HepG2 (cell line): ENCODE measurements at regions not wholly inside any gene's neighbourhood (a gene's known extent, or its start where the extent isn't known, plus 50 kb on each side); places are given as distances from the start of the nearest gene placed in this dataset.

Experiments
- ATAC-seq: fragments of 200-7000 bp; cut with Tn5 transposase; 3 replicates; pipeline ENCODE4 v1.9.1; 2020; ENCODE audit warnings: mild to moderate bottlenecking, moderate library complexity
- BruUV-seq: library from RNA; stranded (reverse); fragments of 400-500 nt; replicated peaks from 2 replicates; lab custom pipeline; 2021; lab: Mats Ljungman, UMichigan
- CTCF ChIA-PET: fragments of 300-600 bp; formaldehyde crosslinking; extraction: SDS; loops from one replicate; lab custom pipeline; 2021; ENCODE audit warnings: low total read pairs, inconsistent platforms, low intra/inter-chr PET ratio; lab: Yijun Ruan, JAX
- POLR2A ChIA-PET: fragments of 350-600 bp; sonication (Branson Sonifier 250); formaldehyde crosslinking; loops from one replicate; lab custom pipeline; 2020; ENCODE audit warnings: antibody characterized with exemption, inconsistent platforms; lab: Yijun Ruan, JAX
- DNase-seq: peaks from one replicate; pipeline ENCODE4 v3.0.0-alpha.2; 2015; ENCODE audit warnings: low spot score
- FAIRE-seq: peaks from 3 replicates; lab custom pipeline; 2011; peaks lifted over from hg19 to GRCh38; lab: Jason Lieb, UNC
- H2AFZ ChIP-seq: one replicate; pipeline ENCODE4 v1.6.1; 2011; ENCODE audit warnings: low read length, inconsistent platforms
- H3K27ac ChIP-seq: fragments of 300-600 bp; 3 replicates; pipeline ENCODE4 v1.8.0; 2011; ENCODE audit warnings: mixed run types, mild to moderate bottlenecking, mixed read lengths, low read length, inconsistent platforms; ENCODE audit not compliant: insufficient read depth; ENCODE audit errors: extremely low read length
- H3K27me3 ChIP-seq, 2 experiments: fragments of 200-600 bp in 1 of 2; 2 replicates in 1 of 2; 3 replicates in 1 of 2; pipeline versions ENCODE4 v1.6.0 to v1.8.0; 2011; ENCODE audit warnings: low read length in 2 of 2, mild to moderate bottlenecking in 2 of 2, moderate library complexity in 2 of 2, inconsistent platforms in 1 of 2; ENCODE audit not compliant: insufficient read depth in 2 of 2, control insufficient read depth in 1 of 2
- H3K36me3 ChIP-seq, 2 experiments: fragments of 200-600 bp in 1 of 2; replicated peaks in 1 of 2; 2 replicates in 1 of 2; 3 replicates in 1 of 2; pipeline versions ENCODE4 v1.5.1 to v1.8.0; 2011; ENCODE audit warnings: low read length in 2 of 2, inconsistent platforms in 1 of 2; ENCODE audit not compliant: insufficient read depth in 2 of 2, control insufficient read depth in 1 of 2
- H3K4me1 ChIP-seq: 2 replicates; pipeline ENCODE4 v1.5.1; 2012; ENCODE audit warnings: low read length, inconsistent platforms; ENCODE audit not compliant: insufficient read depth
- H3K4me2 ChIP-seq: 2 replicates; pipeline ENCODE4 v1.6.0; 2011; ENCODE audit warnings: low read depth, low read length, inconsistent platforms
- H3K4me3 ChIP-seq, 3 experiments: fragments of 200-600 bp in 1 of 3; sonication (generic), shearing (Covaris generic) in 1 of 3; replicated peaks in 1 of 3; 2 replicates each; pipeline ENCODE4 v1.5.1; 2011 to 2016; ENCODE audit warnings: low read length in 3 of 3, inconsistent platforms in 2 of 3, low read depth in 2 of 3, mild to moderate bottlenecking in 2 of 3, control low read depth in 1 of 3, mixed read lengths in 1 of 3; ENCODE audit not compliant: insufficient read depth in 1 of 3
- H3K79me2 ChIP-seq: one replicate; pipeline ENCODE4 v1.6.1; 2011; ENCODE audit warnings: low read length, inconsistent platforms; ENCODE audit not compliant: insufficient read depth
- H3K9ac ChIP-seq: 2 replicates; pipeline ENCODE4 v1.6.0; 2011; ENCODE audit warnings: mild to moderate bottlenecking, low read depth, low read length, inconsistent platforms; ENCODE audit not compliant: insufficient read depth
- H3K9me3 ChIP-seq: 2 replicates; pipeline ENCODE4 v1.5.1; 2012; ENCODE audit warnings: mild to moderate bottlenecking, low read length
- H4K20me1 ChIP-seq: 2 replicates; pipeline ENCODE4 v1.6.0; 2011; ENCODE audit warnings: inconsistent platforms, mild to moderate bottlenecking, low read length, moderate library complexity; ENCODE audit not compliant: insufficient read depth
- DMAP1 ChIP-seq: IDR thresholded peaks from 2 replicates; pipeline ENCODE4 v1.6.1; 2016
- HES4 ChIP-seq: sonication (generic); formaldehyde crosslinking; IDR thresholded peaks from 2 replicates; pipeline ENCODE4 v1.9.0; 2021; ENCODE audit warnings: mild to moderate bottlenecking, missing genetic modification reagents, borderline replicate concordance
- JDP2 ChIP-seq: sonication (generic); formaldehyde crosslinking; IDR thresholded peaks from 2 replicates; pipeline ENCODE4 v1.8.1; 2022; ENCODE audit warnings: missing genetic modification reagents, borderline replicate concordance
- JUNB ChIP-seq: sonication (generic); formaldehyde crosslinking; IDR thresholded peaks from 2 replicates; pipeline ENCODE4 v1.8.0; 2022; ENCODE audit warnings: missing genetic modification reagents, mild to moderate bottlenecking, borderline replicate concordance
- KDM1A ChIP-seq: IDR thresholded peaks from 2 replicates; pipeline ENCODE4 v1.6.1; 2016; ENCODE audit warnings: missing compliant biosample characterization
- KDM3A ChIP-seq: IDR thresholded peaks from 2 replicates; pipeline ENCODE4 v1.6.1; 2018; ENCODE audit warnings: low read depth, missing compliant biosample characterization
- NKX3-1 ChIP-seq: sonication (generic); formaldehyde crosslinking; IDR thresholded peaks from 2 replicates; pipeline ENCODE4 v1.5.0; 2020; ENCODE audit warnings: missing genetic modification reagents
- NR2C2 ChIP-seq: sonication (generic); formaldehyde crosslinking; IDR thresholded peaks from 2 replicates; pipeline ENCODE4 v1.4.0; 2020; ENCODE audit warnings: missing genetic modification reagents, mild to moderate bottlenecking, moderate library complexity, borderline replicate concordance
- PBX2 ChIP-seq: IDR thresholded peaks from 2 replicates; pipeline ENCODE4 v1.6.1; 2016; ENCODE audit warnings: control low read depth
- PCBP1 ChIP-seq: fragments of 200-400 bp; formaldehyde crosslinking; IDR thresholded peaks from 2 replicates; pipeline ENCODE4 v1.6.1; 2017; ENCODE audit warnings: mild to moderate bottlenecking, low read depth, low read length, borderline replicate concordance
- PHB2 ChIP-seq: fragments of 450-650 bp; IDR thresholded peaks from 2 replicates; pipeline ENCODE4 v1.6.1; 2018; ENCODE audit not compliant: partially characterized antibody
- SPEN ChIP-seq: sonication (generic); formaldehyde crosslinking; IDR thresholded peaks from 2 replicates; pipeline ENCODE4 v1.5.1; 2020; ENCODE audit warnings: low read depth, mild to moderate bottlenecking, missing genetic modification reagents
- U2AF1 ChIP-seq: fragments of 200-400 bp; formaldehyde crosslinking; optimal IDR thresholded peaks from 2 replicates; pipeline ENCODE3; 2017; ENCODE audit warnings: mild to moderate bottlenecking, low read depth, low read length
- U2AF2 ChIP-seq: fragments of 200-400 bp; formaldehyde crosslinking; IDR thresholded peaks from 2 replicates; pipeline ENCODE4 v1.6.1; 2017; ENCODE audit warnings: low read depth, mild to moderate bottlenecking, low read length
- ZBTB20 ChIP-seq: sonication (generic); formaldehyde crosslinking; IDR thresholded peaks from 2 replicates; pipeline ENCODE4 v1.8.1; 2023; ENCODE audit warnings: missing genetic modification reagents, low read depth, mild to moderate bottlenecking, borderline replicate concordance
- ZBTB34 ChIP-seq: sonication (generic); formaldehyde crosslinking; IDR thresholded peaks from 2 replicates; pipeline ENCODE4 v1.8.0; 2022; ENCODE audit warnings: mild to moderate bottlenecking, missing genetic modification reagents
- ZNF7 ChIP-seq: IDR thresholded peaks from 2 replicates; pipeline ENCODE4 v1.6.1; 2016; ENCODE audit warnings: missing biosample characterization, missing genetic modification reagents
- ZNF737 ChIP-seq: sonication (generic); formaldehyde crosslinking; IDR thresholded peaks from 2 replicates; pipeline ENCODE4 v1.5.0; 2020; ENCODE audit warnings: missing genetic modification reagents, mild to moderate bottlenecking, borderline replicate concordance
- WGBS: methylation state at CpG from one replicate; pipeline ENCODE4 v1.1.6; 2017; ENCODE audit warnings: low lambda C conversion rate; 5-methylcytosine and 5-hydroxymethylcytosine counted together
- in situ Hi-C: cut with HindIII; loops from 2 replicates; pipeline ENCODE4 v1.10.0; 2017; ENCODE audit warnings: low pct_unique_long_range_greater_than_20kb; ENCODE audit not compliant: extremely low pct_ligation_motif_present
- intact Hi-C: fragments of 100-400 bp; cut with micrococcal nuclease; formaldehyde crosslinking; loops from one replicate; pipeline ENCODE4 v1.10.0; 2022; ENCODE audit not compliant: unreplicated experiment
- TF ChIP-seq, protein P1 (sequence below): sonication (generic); formaldehyde crosslinking; IDR thresholded peaks from 2 replicates; pipeline ENCODE4 v1.4.0; 2020; ENCODE audit warnings: mild to moderate bottlenecking, low read depth, missing genetic modification reagents
- TF ChIP-seq, protein P2 (sequence below): IDR thresholded peaks from 2 replicates; pipeline ENCODE4 v1.6.1; 2018; ENCODE audit warnings: missing genetic modification reagents, mild to moderate bottlenecking, missing compliant biosample characterization

DNA sequence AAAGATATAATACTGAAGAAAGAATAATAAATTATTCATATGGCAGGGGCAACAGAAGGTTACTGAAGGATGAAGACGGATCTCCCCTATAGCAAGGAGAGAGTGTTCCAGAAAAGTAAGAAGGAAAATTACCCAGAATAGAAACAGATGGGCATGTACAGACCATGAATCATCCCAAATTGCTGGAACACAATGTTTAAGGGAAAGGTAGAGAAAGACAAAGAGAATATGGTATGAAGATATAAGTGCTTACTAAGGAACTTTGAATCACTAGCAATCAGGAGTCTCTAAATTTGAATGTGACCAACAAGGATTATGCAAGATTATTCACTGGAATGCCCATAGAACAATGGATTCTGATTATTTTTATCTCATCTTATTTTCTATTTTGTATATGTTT, 375.4 kb downstream of the COL11A1 start:
- Histone ChIP-seq H3K27ac (no peak overlapping the region), H2AFZ (no peak overlapping the region), H3K9ac (no peak overlapping the region), H4K20me1 (no peaks in the 10 kb centered on the region), H3K4me1 (no peaks in the 10 kb centered on the region), H3K27me3 (no peaks in the 10 kb centered on the region), H3K79me2 (no peaks in the 10 kb centered on the region), H3K9me3 (no peaks in the 10 kb centered on the region), H3K36me3 (no peaks in the 10 kb centered on the region), H3K4me2 (no peak overlapping the region), H3K4me3 (no peak overlapping the region)
- no TSS peak for BruUV-seq
- ATAC-seq (no peak), FAIRE-seq (no peak), DNase-seq (no peak)
- ChIA-PET CTCF (no interaction called here), POLR2A (no interaction called here)
- TF ChIP-seq ZNF7 (CRISPR knock-in tag) (no peak), KDM3A (CRISPR knock-in tag) (no peak), ZBTB34 (CRISPR knock-in tag) (no peak), ZNF737 (CRISPR knock-in tag) (no peak), DMAP1 (CRISPR knock-in tag) (no peak), PBX2 (CRISPR knock-in tag) (no peak), JUNB (CRISPR knock-in tag) (no peak), SPEN (CRISPR knock-in tag) (no peak), JDP2 (CRISPR knock-in tag) (no peak), PHB2 (no peak), KDM1A (CRISPR knock-in tag) (no peak), ZBTB20 (no peak), NR2C2 (CRISPR knock-in tag) (no peak), NKX3-1 (CRISPR knock-in tag) (no peak), U2AF2 (no peak), HES4 (CRISPR knock-in tag) (no peak), U2AF1 (no peak), PCBP1 (no peak)
- TF ChIP-seq, protein P1, sequence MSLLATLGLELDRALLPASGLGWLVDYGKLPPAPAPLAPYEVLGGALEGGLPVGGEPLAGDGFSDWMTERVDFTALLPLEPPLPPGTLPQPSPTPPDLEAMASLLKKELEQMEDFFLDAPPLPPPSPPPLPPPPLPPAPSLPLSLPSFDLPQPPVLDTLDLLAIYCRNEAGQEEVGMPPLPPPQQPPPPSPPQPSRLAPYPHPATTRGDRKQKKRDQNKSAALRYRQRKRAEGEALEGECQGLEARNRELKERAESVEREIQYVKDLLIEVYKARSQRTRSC (CRISPR knock-in tag) = no peak
- TF ChIP-seq, protein P2, sequence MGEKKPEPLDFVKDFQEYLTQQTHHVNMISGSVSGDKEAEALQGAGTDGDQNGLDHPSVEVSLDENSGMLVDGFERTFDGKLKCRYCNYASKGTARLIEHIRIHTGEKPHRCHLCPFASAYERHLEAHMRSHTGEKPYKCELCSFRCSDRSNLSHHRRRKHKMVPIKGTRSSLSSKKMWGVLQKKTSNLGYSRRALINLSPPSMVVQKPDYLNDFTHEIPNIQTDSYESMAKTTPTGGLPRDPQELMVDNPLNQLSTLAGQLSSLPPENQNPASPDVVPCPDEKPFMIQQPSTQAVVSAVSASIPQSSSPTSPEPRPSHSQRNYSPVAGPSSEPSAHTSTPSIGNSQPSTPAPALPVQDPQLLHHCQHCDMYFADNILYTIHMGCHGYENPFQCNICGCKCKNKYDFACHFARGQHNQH = no peak
- intact Hi-C loops (no loop called here), in situ Hi-C loops (no loop called here)
- 0% methylated on average over 1 of the region's 1 CpG for WGBS
